Myocyte (in vitro differentiated cells): ENCODE measurements at regions not wholly inside any gene's neighbourhood (a gene's known extent, or its start where the extent isn't known, plus 50 kb on each side); places are given as distances from the start of the nearest gene placed in this dataset.

Experiments used
- DNase-seq: peaks from one replicate; pipeline ENCODE4 v3.0.0-alpha.2; 2012; ENCODE audit warnings: low read depth

DNA sequence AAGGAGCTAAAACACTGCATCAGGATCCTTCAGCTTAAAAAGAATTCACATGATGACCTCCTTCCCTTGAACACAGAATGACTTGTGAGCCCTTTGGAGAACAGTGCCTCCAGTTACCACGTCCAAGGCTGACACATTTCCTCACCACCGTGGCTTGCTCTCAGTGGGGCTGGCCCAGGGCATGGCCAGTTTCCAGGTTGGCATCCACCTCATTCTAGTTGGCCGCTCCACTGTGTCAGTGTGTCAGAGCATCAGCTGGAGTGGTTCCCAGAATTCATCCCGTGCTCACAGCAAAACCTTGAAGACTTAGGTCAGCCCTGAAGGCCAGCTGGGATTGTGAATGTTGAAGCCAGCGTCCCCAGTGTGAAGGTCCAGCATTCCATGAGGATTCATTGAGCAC, 158.5 kb downstream of the INSIG2 start:
- DNase-seq: no peak

DNA sequence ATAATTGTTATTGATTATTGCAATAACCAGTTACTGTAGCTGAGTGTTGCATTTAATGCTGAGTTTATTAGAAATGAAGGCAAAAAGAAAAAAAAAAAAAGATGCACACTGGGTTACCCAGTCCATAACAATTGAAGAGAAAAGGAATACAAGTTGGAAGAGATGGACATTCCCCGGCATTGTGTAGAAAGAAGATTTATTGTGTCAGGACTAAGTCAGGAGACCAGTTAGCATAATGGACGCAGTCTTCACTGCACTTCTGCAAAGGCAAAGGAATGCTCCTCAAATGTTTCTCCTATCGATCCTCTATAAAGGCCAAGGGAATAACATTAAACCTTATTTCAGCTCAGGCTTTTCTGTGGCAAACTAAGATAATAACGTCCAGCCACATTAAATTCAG, 157.8 kb downstream of the INSIG2 start:
- DNase-seq: no peak

DNA sequence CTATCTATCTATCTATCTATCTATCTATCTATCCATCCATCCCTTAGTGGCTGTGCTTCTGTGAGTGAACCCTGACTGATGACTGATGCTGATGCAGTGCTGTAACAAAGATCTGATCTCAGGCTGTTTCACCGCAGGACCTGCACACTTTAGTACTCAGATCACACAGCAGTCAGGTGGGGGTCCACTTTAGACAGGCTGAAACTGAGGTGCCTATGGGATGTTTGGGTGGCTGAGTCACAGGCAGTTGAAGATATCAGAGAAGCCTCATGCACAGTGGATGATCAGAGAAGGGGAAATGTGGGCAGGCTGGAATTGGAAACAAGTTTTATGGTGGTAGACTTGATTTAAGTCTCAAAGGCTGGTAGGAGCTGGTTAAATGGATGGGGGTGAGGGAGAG, 156.4 kb downstream of the INSIG2 start:
- DNase-seq: no peak

- no peak for DNase-seq
These were observed 154.8 kb downstream of the INSIG2 start for GRCh38 chr2:118243031-118243430.

GRCh38 chr2:118242216-118242615, 153.9 kb downstream of the INSIG2 start:
- no peak for DNase-seq

GRCh38 chr2:118241128-118241527, 152.9 kb downstream of the INSIG2 start:
- no peak for DNase-seq

- DNase-seq: no peak
These were observed 152.0 kb downstream of the INSIG2 start for GRCh38 chr2:118240276-118240675.

DNA sequence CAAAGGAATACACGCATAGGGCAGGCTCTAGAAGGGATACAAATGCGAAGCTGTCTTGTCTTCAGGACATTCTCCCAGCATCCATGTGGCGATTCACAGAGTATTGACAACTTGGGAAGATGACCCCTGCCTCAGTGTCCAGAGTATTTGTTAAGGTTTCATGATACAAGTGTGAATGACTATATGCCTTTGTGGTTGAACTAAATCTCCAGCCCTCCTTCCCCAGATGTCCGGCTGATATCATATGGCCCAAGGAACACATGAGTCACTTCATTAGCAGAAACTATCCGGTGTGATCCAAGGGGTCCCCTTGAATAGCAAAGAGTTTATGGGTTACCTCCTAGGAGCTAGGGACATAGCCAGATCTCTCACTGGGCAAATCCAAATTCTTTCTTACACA, 151.0 kb downstream of the INSIG2 start:
- DNase-seq: no peak

GRCh38 chr2:118237451-118237850, 149.2 kb downstream of the INSIG2 start:
- DNase-seq: no peak

- DNase-seq: no peak
These were observed 144.5 kb downstream of the INSIG2 start for GRCh38 chr2:118232796-118233195.

- DNase-seq: no peak
These were observed 144.1 kb downstream of the INSIG2 start for GRCh38 chr2:118232391-118232790.

DNA sequence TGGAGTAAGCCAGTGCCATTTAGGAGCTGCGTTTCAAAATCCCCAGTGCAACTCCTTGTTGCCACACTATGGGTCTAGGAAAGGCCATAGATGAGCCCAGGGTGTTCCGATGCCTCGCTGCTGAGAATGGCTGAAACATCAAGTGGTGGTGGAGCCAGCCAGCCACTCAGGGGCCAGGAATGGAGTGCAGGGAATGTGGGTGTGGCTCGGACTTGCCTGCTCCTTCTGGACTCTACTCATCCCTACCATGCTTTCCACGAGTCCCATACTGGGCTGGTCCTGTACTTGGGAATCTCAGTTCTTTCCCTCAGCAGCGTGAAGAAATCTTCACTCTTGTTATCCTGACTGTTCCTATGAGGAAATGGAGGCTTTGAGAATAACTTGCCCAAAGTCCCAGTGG, 143.5 kb downstream of the INSIG2 start:
- no peak for DNase-seq

DNA sequence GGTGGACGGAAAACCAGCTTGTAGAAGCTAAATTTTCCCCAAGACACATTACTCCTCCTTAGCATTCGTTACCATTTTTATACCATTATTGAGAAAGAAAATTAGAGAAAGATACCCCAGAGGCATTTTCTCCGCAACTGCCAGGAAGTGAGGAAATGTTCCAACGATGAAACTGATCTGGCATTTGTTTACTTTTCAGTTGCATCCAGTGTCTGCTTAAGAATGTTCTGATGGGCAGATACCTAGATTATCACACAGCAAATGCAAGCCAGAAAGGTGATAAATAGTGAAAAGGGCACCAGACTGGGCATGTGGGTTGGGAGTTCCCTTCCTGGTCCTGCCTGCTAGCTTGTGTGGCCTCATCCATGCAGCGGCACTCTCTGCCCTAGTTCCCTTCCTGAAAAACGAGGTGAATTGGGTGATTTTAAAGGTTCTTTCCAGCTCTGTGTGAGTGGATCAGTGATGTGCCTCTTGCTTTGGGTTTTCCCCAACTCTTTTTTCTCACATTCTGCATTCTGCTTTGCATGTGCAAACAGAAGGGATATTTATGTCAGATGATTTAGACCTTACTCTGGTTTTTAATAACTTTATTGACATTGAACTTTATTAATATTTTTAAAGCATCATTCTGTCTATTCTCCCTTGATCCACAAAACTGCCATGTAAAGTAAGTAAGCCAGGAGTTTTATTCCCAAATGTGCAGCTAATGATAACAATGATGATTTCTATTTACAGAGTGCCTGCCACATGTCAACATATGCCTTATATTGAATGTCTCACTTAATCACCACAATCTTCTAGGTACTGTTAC, 139.6 kb downstream of the INSIG2 start:
- DNase-seq: no peak

GRCh38 chr2:118225666-118226065, 137.4 kb downstream of the INSIG2 start:
- DNase-seq: no peak

DNA sequence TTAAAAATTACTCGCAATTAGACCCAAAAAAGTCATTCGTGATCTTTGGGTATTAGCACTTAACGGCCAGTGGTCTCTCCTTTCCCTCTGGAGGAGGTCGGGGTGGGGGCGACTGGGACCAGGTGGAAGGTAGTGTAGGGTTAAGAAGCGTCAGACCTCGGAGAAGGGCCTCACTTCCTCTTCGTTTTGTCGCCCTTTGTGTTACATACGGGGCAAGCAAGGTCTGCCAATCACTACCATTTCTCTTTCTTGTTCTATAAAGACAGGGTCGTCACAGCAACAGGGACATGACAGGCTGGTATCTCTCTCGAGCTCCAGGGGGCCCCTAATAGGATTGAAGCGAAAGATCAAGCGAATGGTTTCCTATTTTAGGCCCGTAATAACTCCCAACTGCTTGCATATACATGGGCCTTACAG, 136.6 kb downstream of the INSIG2 start:
- DNase-seq: no peak

DNA sequence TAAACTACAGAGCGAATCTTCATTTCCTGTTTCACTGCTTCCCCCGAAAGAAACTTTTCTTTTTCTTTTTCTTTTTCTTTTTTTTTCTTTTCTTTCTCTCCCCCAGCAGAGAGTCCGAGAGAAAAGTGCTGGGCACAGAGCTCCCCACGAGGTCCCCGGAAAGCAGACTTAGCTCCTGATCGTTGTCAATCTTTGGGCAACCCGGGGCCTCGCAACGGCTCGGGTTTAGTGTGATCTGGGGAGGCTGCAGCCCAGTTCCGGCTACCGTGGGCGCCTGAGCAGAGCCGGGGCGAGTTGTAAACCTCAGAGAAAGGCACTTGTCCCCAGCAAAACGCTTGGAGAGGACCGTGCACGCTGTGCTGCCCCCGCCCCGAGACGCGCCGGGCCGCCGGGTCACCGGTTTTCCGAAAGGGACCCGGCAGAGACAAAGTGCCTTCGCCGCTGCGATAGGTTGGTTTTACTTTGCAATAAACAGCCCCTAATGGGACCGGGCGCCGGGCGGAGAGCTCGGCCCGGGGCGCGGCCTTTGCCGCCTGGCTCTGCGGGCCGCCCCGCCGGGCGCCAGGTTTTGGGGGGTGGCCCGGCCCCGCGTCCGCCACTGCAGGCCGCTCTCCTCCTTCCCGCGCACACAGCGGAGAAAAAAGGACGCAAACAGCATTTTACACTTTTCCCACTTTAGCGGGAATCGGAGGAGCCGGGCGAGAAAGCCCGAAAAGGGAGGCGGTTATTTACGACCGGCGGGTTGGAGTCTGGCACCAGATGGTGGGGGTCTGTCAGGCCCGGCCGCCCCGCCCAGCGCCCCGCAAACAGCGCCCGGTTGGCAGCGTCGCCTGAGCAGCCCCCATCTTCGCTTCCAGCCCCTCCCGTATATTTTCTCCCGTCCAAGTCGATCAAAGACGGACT, 136.0 kb downstream of the INSIG2 start:
- peak; percentile 18 for DNase-seq

- DNase-seq: no peak
These were observed 135.3 kb downstream of the INSIG2 start for GRCh38 chr2:118223511-118223991.

DNA sequence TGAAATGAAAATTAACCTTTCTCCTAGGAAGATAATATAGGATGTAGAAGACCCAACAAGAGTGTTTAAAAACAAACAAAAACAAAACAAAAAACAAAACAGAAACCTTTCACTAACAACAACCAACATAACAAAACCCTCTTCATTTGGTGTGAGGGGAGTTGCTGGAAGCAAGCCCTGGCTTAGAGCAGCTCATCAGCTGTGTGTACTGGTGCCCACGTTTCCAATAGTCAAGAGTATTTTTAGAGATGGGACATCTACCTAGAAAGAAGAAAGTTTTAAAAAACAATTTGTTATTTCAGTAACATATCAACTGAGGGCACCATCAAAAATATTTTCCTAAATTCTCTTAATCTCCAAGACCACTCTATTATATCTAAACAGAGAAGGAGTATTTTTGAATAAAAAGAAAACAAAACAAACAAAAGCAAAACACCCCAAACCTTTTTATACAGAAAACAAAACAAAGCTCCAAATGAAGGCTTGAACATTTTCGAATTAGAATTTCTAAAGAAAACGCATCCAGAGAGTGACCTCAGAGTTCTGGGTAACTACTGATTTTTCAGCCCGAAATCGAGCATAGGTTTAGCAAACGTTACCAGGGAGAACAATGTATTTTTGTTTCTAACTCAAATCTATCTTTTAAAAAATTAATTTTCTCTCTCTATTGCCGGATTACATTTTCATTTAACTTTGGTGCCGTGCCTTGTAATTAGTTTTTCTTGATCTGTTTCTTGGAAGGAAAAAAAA, 134.6 kb downstream of the INSIG2 start:
- peak; percentile 14 for DNase-seq

DNA sequence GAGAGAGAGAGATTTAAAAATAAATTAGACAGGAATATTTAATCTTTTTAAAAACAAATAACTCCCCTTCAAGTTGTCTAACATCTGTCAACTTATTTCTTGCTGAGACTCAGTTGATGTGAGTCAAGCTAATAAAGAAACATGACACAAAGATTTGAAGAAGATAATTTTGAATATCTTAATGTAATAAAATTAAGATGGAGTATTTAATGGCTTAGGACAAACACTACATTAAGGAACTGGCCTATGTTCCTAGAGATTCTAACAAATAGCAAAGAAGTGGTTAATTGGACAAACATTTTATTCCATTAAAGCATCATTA, 134.0 kb downstream of the INSIG2 start:
- DNase-seq: no peak

- peak; percentile 83 for DNase-seq
These were observed 133.4 kb downstream of the INSIG2 start for GRCh38 chr2:118221536-118222272.

DNA sequence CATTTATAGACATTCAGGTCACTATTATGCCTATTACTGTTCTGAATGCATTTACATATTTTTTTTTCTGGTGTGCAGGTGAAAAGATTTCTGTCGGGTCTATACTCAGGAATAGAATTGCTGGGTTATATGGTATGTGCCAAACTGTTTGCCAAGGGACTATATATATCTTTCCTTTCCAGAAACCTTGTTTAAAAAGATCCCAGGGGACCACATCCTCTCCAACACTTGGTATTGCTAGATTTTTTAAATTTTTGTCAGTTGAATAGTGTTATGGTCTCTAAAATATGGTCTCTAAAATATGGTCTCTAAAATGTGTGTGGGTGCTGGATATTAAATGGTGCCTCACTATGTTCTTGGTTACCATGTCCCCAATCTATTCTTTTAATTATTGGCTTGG, 131.3 kb downstream of the INSIG2 start:
- DNase-seq: no peak
